ENCODE measurements at regions not wholly inside any gene's neighbourhood (a gene's known extent, or its start where the extent isn't known, plus 50 kb on each side); places are given as distances from the start of the nearest gene placed in this dataset.

GRCh38 chr6:133101790-133102189, 139.4 kb upstream of the EYA4 start:
- Histone ChIP-seq H3K9ac (ENCODE audit: low read depth, low read length, poor library complexity, severe bottlenecking) (no peak overlapping the region), H3K4me1 (ENCODE audit: insufficient read depth, low read length, poor library complexity, severe bottlenecking) (peaks cover 7% of the 10 kb centered on the region), H2AFZ (ENCODE audit: low read length) (no peak overlapping the region), H3K36me3 (ENCODE audit: insufficient read depth, low read length) (no peaks in the 10 kb centered on the region), H3K4me3 (ENCODE audit: low read length, poor library complexity, severe bottlenecking) (no peak overlapping the region), H3K9me2 (replicated peaks; ENCODE audit: low read depth, low read length) (no peaks in the 10 kb centered on the region), H3F3A (ENCODE audit: low read depth) (no peaks in the 10 kb centered on the region), H3K79me2 (ENCODE audit: insufficient read depth, low read length) (no peaks in the 10 kb centered on the region), H3K4me2 (ENCODE audit: low read depth, low read length, poor library complexity, severe bottlenecking) (no peak overlapping the region), H4K20me1 (ENCODE audit: insufficient read depth, low read length, poor library complexity, severe bottlenecking) (no peaks in the 10 kb centered on the region), H3K27me3 (ENCODE audit: insufficient read depth, low read length, poor library complexity, severe bottlenecking) (no peaks in the 10 kb centered on the region), H3K9me3 (ENCODE audit: insufficient read depth, low read depth, low read length) (no peaks in the 10 kb centered on the region)
- no peak for TF ChIP-seq EZH2phosphoT487 (IDR thresholded peaks at IDR 0.05; ENCODE audit: borderline replicate concordance)
- TF ChIP-seq CTCF (conservative IDR thresholded peaks at IDR 0.05; ENCODE audit: low read length) = no peak

GRCh38 chr6:133106934-133107333, 134.2 kb upstream of the EYA4 start:
- Histone ChIP-seq H3K9ac (ENCODE audit: low read depth, low read length, poor library complexity, severe bottlenecking) (no peak overlapping the region), H3K27me3 (ENCODE audit: insufficient read depth, low read length, poor library complexity, severe bottlenecking) (peaks cover 6% of the 10 kb centered on the region), H4K20me1 (ENCODE audit: insufficient read depth, low read length, poor library complexity, severe bottlenecking) (no peaks in the 10 kb centered on the region), H3K4me3 (ENCODE audit: low read length, poor library complexity, severe bottlenecking) (no peak overlapping the region), H3K79me2 (ENCODE audit: insufficient read depth, low read length) (no peaks in the 10 kb centered on the region), H3K9me2 (replicated peaks; ENCODE audit: low read depth, low read length) (no peaks in the 10 kb centered on the region), H3K4me1 (ENCODE audit: insufficient read depth, low read length, poor library complexity, severe bottlenecking) (no peaks in the 10 kb centered on the region), H3F3A (ENCODE audit: low read depth) (no peaks in the 10 kb centered on the region), H3K36me3 (ENCODE audit: insufficient read depth, low read length) (no peaks in the 10 kb centered on the region), H3K9me3 (ENCODE audit: insufficient read depth, low read depth, low read length) (no peaks in the 10 kb centered on the region), H2AFZ (ENCODE audit: low read length) (no peak overlapping the region), H3K4me2 (ENCODE audit: low read depth, low read length, poor library complexity, severe bottlenecking) (no peak overlapping the region)
- TF ChIP-seq CTCF (conservative IDR thresholded peaks at IDR 0.05; ENCODE audit: low read length) (no peak), EZH2phosphoT487 (IDR thresholded peaks at IDR 0.05; ENCODE audit: borderline replicate concordance) (no peak)

DNA sequence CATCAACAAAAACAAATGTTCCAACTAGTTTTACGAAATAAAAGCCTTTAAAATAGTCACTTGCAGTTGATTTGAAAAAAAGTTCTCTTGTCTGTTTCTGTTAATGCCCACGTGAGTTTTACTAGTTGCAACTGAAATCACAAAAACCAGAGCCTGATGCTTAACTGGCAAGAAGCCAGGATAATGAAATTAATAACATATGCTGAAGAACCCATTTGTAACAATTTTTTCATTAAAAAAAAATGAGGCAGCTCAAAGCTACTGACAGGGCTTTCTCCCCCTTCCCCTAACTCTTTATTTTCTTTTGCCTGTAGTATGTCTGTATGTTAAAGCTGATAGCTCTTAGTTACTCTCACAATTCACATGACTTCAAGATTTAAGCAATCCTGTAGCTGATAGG, 132.7 kb upstream of the EYA4 start:
- TF ChIP-seq CTCF (conservative IDR thresholded peaks at IDR 0.05; ENCODE audit: low read length) (no peak), EZH2phosphoT487 (IDR thresholded peaks at IDR 0.05; ENCODE audit: borderline replicate concordance) (no peak)

More for the DNA sequence above, 132.7 kb upstream of the EYA4 start:
- Histone ChIP-seq H3K4me1 (ENCODE audit: insufficient read depth, low read length, poor library complexity, severe bottlenecking) (no peaks in the 10 kb centered on the region), H4K20me1 (ENCODE audit: insufficient read depth, low read length, poor library complexity, severe bottlenecking) (no peaks in the 10 kb centered on the region), H3K27me3 (ENCODE audit: insufficient read depth, low read length, poor library complexity, severe bottlenecking) (peaks cover 6% of the 10 kb centered on the region), H3K9me3 (ENCODE audit: insufficient read depth, low read depth, low read length) (no peaks in the 10 kb centered on the region), H3K4me3 (ENCODE audit: low read length, poor library complexity, severe bottlenecking) (no peak overlapping the region), H3K79me2 (ENCODE audit: insufficient read depth, low read length) (no peaks in the 10 kb centered on the region), H3K36me3 (ENCODE audit: insufficient read depth, low read length) (no peaks in the 10 kb centered on the region), H3K4me2 (ENCODE audit: low read depth, low read length, poor library complexity, severe bottlenecking) (no peak overlapping the region), H3K9me2 (replicated peaks; ENCODE audit: low read depth, low read length) (no peaks in the 10 kb centered on the region), H3K9ac (ENCODE audit: low read depth, low read length, poor library complexity, severe bottlenecking) (no peak overlapping the region), H3F3A (ENCODE audit: low read depth) (no peaks in the 10 kb centered on the region), H2AFZ (ENCODE audit: low read length) (no peak overlapping the region)

Data from Loucy (cell line).